ENCODE measurements at regions not wholly inside any gene's neighbourhood (a gene's known extent, or its start where the extent isn't known, plus 50 kb on each side); places are given as distances from the start of the nearest gene placed in this dataset.

GRCh38 chr21:41585199-41585994 is 77.4 kb upstream of the TMPRSS2 start:
- Histone ChIP-seq H3K27ac (ENCODE audit: low read depth in 2 of 2, low read length in 1 of 2) (no peak overlapping the region), H3K4me3 (ENCODE audit: low read depth in 1 of 2, low read length in 2 of 2) (no peak overlapping the region), H3K4me1 (ENCODE audit: control insufficient read depth in 2 of 2, insufficient read depth in 2 of 2, low read length in 1 of 2) (peaks cover 0 to 19% of the 10 kb centered on the region in 2 donors), H3K9me3 (ENCODE audit: control insufficient read depth in 2 of 2, insufficient read depth in 1 of 2, low read depth in 1 of 2, low read length in 1 of 2) (no peaks in the 10 kb centered on the region), H3K27me3 (ENCODE audit: control insufficient read depth in 1 of 2, insufficient read depth in 2 of 2, low read length in 2 of 2) (no peaks in the 10 kb centered on the region), H3K36me3 (ENCODE audit: control insufficient read depth in 2 of 2, insufficient read depth in 2 of 2, low read length in 1 of 2) (no peaks in the 10 kb centered on the region)
- 81 to 82% methylated on average over 14 of the region's 14 CpGs for WGBS, 2 donors

GRCh38 chr21:41584603-41585176 is 76.7 kb upstream of the TMPRSS2 start:
- no peaks in the 10 kb centered on the region for H3K9me3 ChIP-seq (ENCODE audit: control insufficient read depth in 2 of 2, insufficient read depth in 1 of 2, low read depth in 1 of 2, low read length in 1 of 2)
- H3K27ac ChIP-seq (ENCODE audit: low read depth in 2 of 2, low read length in 1 of 2): no peak overlapping the region
- H3K36me3 ChIP-seq (ENCODE audit: control insufficient read depth in 2 of 2, insufficient read depth in 2 of 2, low read length in 1 of 2): no peaks in the 10 kb centered on the region
- H3K4me3 ChIP-seq (ENCODE audit: low read depth in 1 of 2, low read length in 2 of 2): no peak overlapping the region
- no peaks in the 10 kb centered on the region for H3K27me3 ChIP-seq (ENCODE audit: control insufficient read depth in 1 of 2, insufficient read depth in 2 of 2, low read length in 2 of 2)
- peaks cover 0 to 19% of the 10 kb centered on the region in 2 donors for H3K4me1 ChIP-seq (ENCODE audit: control insufficient read depth in 2 of 2, insufficient read depth in 2 of 2, low read length in 1 of 2)
- 89 to 92% methylated on average over 4 of the region's 4 CpGs for WGBS, 2 donors

- H3K27me3 ChIP-seq (ENCODE audit: control insufficient read depth in 1 of 2, insufficient read depth in 2 of 2, low read length in 2 of 2): no peaks in the 10 kb centered on the region
- H3K4me1 ChIP-seq (ENCODE audit: control insufficient read depth in 2 of 2, insufficient read depth in 2 of 2, low read length in 1 of 2): peaks cover 0 to 19% of the 10 kb centered on the region in 2 donors
- no peak overlapping the region for H3K4me3 ChIP-seq (ENCODE audit: low read depth in 1 of 2, low read length in 2 of 2)
- no peaks in the 10 kb centered on the region for H3K9me3 ChIP-seq (ENCODE audit: control insufficient read depth in 2 of 2, insufficient read depth in 1 of 2, low read depth in 1 of 2, low read length in 1 of 2)
- H3K27ac ChIP-seq (ENCODE audit: low read depth in 2 of 2, low read length in 1 of 2): peak overlapping the region; percentile 21 to 54
- H3K36me3 ChIP-seq (ENCODE audit: control insufficient read depth in 2 of 2, insufficient read depth in 2 of 2, low read length in 1 of 2): no peaks in the 10 kb centered on the region
- WGBS, 2 donors: 30 to 34% methylated on average over 10 of the region's 10 CpGs
These were observed 75.4 kb upstream of the TMPRSS2 start for GRCh38 chr21:41583274-41583790.

GRCh38 chr21:41582866-41583265 is 74.9 kb upstream of the TMPRSS2 start:
- Histone ChIP-seq H3K36me3 (ENCODE audit: control insufficient read depth in 2 of 2, insufficient read depth in 2 of 2, low read length in 1 of 2) (no peaks in the 10 kb centered on the region), H3K27me3 (ENCODE audit: control insufficient read depth in 1 of 2, insufficient read depth in 2 of 2, low read length in 2 of 2) (no peaks in the 10 kb centered on the region), H3K27ac (ENCODE audit: low read depth in 2 of 2, low read length in 1 of 2) (peak overlapping the region in 1 of 2 donors; percentile 21), H3K4me1 (ENCODE audit: control insufficient read depth in 2 of 2, insufficient read depth in 2 of 2, low read length in 1 of 2) (peaks cover 0 to 19% of the 10 kb centered on the region in 2 donors), H3K9me3 (ENCODE audit: control insufficient read depth in 2 of 2, insufficient read depth in 1 of 2, low read depth in 1 of 2, low read length in 1 of 2) (no peaks in the 10 kb centered on the region), H3K4me3 (ENCODE audit: low read depth in 1 of 2, low read length in 2 of 2) (no peak overlapping the region)
- 82 to 89% methylated on average over 7 of the region's 7 CpGs for WGBS, 2 donors

GRCh38 chr21:41582298-41582840 is 74.4 kb upstream of the TMPRSS2 start:
- Histone ChIP-seq H3K27me3 (ENCODE audit: control insufficient read depth in 1 of 2, insufficient read depth in 2 of 2, low read length in 2 of 2) (no peaks in the 10 kb centered on the region), H3K4me1 (ENCODE audit: control insufficient read depth in 2 of 2, insufficient read depth in 2 of 2, low read length in 1 of 2) (peaks cover 0 to 19% of the 10 kb centered on the region in 2 donors)

GRCh38 chr21:41581592-41582228 is 73.8 kb upstream of the TMPRSS2 start:
- WGBS, 2 donors: 82 to 83% methylated on average over 16 of the region's 16 CpGs
- Histone ChIP-seq H3K9me3 (ENCODE audit: control insufficient read depth in 2 of 2, insufficient read depth in 1 of 2, low read depth in 1 of 2, low read length in 1 of 2) (no peaks in the 10 kb centered on the region), H3K36me3 (ENCODE audit: control insufficient read depth in 2 of 2, insufficient read depth in 2 of 2, low read length in 1 of 2) (no peaks in the 10 kb centered on the region), H3K27ac (ENCODE audit: low read depth in 2 of 2, low read length in 1 of 2) (peak overlapping the region; percentile 83 to 97), H3K27me3 (ENCODE audit: control insufficient read depth in 1 of 2, insufficient read depth in 2 of 2, low read length in 2 of 2) (no peaks in the 10 kb centered on the region), H3K4me1 (ENCODE audit: control insufficient read depth in 2 of 2, insufficient read depth in 2 of 2, low read length in 1 of 2) (peaks cover 0 to 19% of the 10 kb centered on the region in 2 donors), H3K4me3 (ENCODE audit: low read depth in 1 of 2, low read length in 2 of 2) (no peak overlapping the region)

More at GRCh38 chr21:41582298-41582840, 74.4 kb upstream of the TMPRSS2 start:
- Histone ChIP-seq H3K27ac (ENCODE audit: low read depth in 2 of 2, low read length in 1 of 2) (peak overlapping the region in 1 of 2 donors; percentile 97), H3K4me3 (ENCODE audit: low read depth in 1 of 2, low read length in 2 of 2) (no peak overlapping the region), H3K36me3 (ENCODE audit: control insufficient read depth in 2 of 2, insufficient read depth in 2 of 2, low read length in 1 of 2) (no peaks in the 10 kb centered on the region), H3K9me3 (ENCODE audit: control insufficient read depth in 2 of 2, insufficient read depth in 1 of 2, low read depth in 1 of 2, low read length in 1 of 2) (no peaks in the 10 kb centered on the region)
- 87 to 91% methylated on average over 7 of the region's 7 CpGs for WGBS, 2 donors

- H3K27ac ChIP-seq (ENCODE audit: low read depth in 2 of 2, low read length in 1 of 2): peak overlapping the region; percentile 83 to 97
- H3K36me3 ChIP-seq (ENCODE audit: control insufficient read depth in 2 of 2, insufficient read depth in 2 of 2, low read length in 1 of 2): no peaks in the 10 kb centered on the region
- no peaks in the 10 kb centered on the region for H3K9me3 ChIP-seq (ENCODE audit: control insufficient read depth in 2 of 2, insufficient read depth in 1 of 2, low read depth in 1 of 2, low read length in 1 of 2)
- H3K27me3 ChIP-seq (ENCODE audit: control insufficient read depth in 1 of 2, insufficient read depth in 2 of 2, low read length in 2 of 2): no peaks in the 10 kb centered on the region
- H3K4me1 ChIP-seq (ENCODE audit: control insufficient read depth in 2 of 2, insufficient read depth in 2 of 2, low read length in 1 of 2): peaks cover 0 to 19% of the 10 kb centered on the region in 2 donors
- no peak overlapping the region for H3K4me3 ChIP-seq (ENCODE audit: low read depth in 1 of 2, low read length in 2 of 2)
- WGBS, 2 donors: 57 to 70% methylated on average over 13 of the region's 13 CpGs
These were observed 73.0 kb upstream of the TMPRSS2 start for GRCh38 chr21:41580758-41581554.

GRCh38 chr21:41579692-41580091 is 71.7 kb upstream of the TMPRSS2 start:
- H3K4me1 ChIP-seq (ENCODE audit: control insufficient read depth in 2 of 2, insufficient read depth in 2 of 2, low read length in 1 of 2): peaks cover 0 to 18% of the 10 kb centered on the region in 2 donors
- H3K36me3 ChIP-seq (ENCODE audit: control insufficient read depth in 2 of 2, insufficient read depth in 2 of 2, low read length in 1 of 2): no peaks in the 10 kb centered on the region
- no peak overlapping the region for H3K4me3 ChIP-seq (ENCODE audit: low read depth in 1 of 2, low read length in 2 of 2)
- H3K9me3 ChIP-seq (ENCODE audit: control insufficient read depth in 2 of 2, insufficient read depth in 1 of 2, low read depth in 1 of 2, low read length in 1 of 2): no peaks in the 10 kb centered on the region
- H3K27me3 ChIP-seq (ENCODE audit: control insufficient read depth in 1 of 2, insufficient read depth in 2 of 2, low read length in 2 of 2): no peaks in the 10 kb centered on the region
- WGBS, 2 donors: 74 to 92% methylated on average over 4 of the region's 4 CpGs
- no peak overlapping the region for H3K27ac ChIP-seq (ENCODE audit: low read depth in 2 of 2, low read length in 1 of 2)

GRCh38 chr21:41578716-41579115 is 70.8 kb upstream of the TMPRSS2 start:
- H3K27ac ChIP-seq (ENCODE audit: low read depth in 2 of 2, low read length in 1 of 2): no peak overlapping the region
- H3K36me3 ChIP-seq (ENCODE audit: control insufficient read depth in 2 of 2, insufficient read depth in 2 of 2, low read length in 1 of 2): no peaks in the 10 kb centered on the region
- 56 to 78% methylated on average over 2 of the region's 2 CpGs for WGBS, 2 donors
- H3K9me3 ChIP-seq (ENCODE audit: control insufficient read depth in 2 of 2, insufficient read depth in 1 of 2, low read depth in 1 of 2, low read length in 1 of 2): no peaks in the 10 kb centered on the region
- H3K4me3 ChIP-seq (ENCODE audit: low read depth in 1 of 2, low read length in 2 of 2): no peak overlapping the region
- no peaks in the 10 kb centered on the region for H3K27me3 ChIP-seq (ENCODE audit: control insufficient read depth in 1 of 2, insufficient read depth in 2 of 2, low read length in 2 of 2)
- H3K4me1 ChIP-seq (ENCODE audit: control insufficient read depth in 2 of 2, insufficient read depth in 2 of 2, low read length in 1 of 2): peaks cover 0 to 13% of the 10 kb centered on the region in 2 donors
